ENCODE measurements at regions not wholly inside any gene's neighbourhood (a gene's known extent, or its start where the extent isn't known, plus 50 kb on each side); places are given as distances from the start of the nearest gene placed in this dataset.

DNA sequence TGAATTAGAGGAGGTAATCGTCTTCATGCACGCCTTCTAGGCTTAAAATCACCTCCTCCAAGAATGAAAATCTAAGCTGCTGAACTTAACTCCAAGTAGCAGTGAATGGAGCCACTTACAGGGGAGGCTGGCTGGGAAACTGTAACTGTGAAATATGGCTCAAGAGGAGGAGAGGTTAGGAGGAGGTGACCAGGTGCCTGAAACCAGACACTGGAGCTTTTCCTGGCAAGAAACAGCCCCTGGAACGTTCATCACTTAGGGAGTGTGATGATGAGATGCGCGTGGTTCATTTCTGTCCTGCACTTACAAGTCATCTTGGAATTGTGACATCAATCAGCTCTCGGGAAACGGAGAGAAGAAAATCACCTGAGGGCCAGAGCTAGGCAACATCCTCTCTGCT is 62.3 kb upstream of the TMEM132C start (continued):
- TF ChIP-seq, protein P1, sequence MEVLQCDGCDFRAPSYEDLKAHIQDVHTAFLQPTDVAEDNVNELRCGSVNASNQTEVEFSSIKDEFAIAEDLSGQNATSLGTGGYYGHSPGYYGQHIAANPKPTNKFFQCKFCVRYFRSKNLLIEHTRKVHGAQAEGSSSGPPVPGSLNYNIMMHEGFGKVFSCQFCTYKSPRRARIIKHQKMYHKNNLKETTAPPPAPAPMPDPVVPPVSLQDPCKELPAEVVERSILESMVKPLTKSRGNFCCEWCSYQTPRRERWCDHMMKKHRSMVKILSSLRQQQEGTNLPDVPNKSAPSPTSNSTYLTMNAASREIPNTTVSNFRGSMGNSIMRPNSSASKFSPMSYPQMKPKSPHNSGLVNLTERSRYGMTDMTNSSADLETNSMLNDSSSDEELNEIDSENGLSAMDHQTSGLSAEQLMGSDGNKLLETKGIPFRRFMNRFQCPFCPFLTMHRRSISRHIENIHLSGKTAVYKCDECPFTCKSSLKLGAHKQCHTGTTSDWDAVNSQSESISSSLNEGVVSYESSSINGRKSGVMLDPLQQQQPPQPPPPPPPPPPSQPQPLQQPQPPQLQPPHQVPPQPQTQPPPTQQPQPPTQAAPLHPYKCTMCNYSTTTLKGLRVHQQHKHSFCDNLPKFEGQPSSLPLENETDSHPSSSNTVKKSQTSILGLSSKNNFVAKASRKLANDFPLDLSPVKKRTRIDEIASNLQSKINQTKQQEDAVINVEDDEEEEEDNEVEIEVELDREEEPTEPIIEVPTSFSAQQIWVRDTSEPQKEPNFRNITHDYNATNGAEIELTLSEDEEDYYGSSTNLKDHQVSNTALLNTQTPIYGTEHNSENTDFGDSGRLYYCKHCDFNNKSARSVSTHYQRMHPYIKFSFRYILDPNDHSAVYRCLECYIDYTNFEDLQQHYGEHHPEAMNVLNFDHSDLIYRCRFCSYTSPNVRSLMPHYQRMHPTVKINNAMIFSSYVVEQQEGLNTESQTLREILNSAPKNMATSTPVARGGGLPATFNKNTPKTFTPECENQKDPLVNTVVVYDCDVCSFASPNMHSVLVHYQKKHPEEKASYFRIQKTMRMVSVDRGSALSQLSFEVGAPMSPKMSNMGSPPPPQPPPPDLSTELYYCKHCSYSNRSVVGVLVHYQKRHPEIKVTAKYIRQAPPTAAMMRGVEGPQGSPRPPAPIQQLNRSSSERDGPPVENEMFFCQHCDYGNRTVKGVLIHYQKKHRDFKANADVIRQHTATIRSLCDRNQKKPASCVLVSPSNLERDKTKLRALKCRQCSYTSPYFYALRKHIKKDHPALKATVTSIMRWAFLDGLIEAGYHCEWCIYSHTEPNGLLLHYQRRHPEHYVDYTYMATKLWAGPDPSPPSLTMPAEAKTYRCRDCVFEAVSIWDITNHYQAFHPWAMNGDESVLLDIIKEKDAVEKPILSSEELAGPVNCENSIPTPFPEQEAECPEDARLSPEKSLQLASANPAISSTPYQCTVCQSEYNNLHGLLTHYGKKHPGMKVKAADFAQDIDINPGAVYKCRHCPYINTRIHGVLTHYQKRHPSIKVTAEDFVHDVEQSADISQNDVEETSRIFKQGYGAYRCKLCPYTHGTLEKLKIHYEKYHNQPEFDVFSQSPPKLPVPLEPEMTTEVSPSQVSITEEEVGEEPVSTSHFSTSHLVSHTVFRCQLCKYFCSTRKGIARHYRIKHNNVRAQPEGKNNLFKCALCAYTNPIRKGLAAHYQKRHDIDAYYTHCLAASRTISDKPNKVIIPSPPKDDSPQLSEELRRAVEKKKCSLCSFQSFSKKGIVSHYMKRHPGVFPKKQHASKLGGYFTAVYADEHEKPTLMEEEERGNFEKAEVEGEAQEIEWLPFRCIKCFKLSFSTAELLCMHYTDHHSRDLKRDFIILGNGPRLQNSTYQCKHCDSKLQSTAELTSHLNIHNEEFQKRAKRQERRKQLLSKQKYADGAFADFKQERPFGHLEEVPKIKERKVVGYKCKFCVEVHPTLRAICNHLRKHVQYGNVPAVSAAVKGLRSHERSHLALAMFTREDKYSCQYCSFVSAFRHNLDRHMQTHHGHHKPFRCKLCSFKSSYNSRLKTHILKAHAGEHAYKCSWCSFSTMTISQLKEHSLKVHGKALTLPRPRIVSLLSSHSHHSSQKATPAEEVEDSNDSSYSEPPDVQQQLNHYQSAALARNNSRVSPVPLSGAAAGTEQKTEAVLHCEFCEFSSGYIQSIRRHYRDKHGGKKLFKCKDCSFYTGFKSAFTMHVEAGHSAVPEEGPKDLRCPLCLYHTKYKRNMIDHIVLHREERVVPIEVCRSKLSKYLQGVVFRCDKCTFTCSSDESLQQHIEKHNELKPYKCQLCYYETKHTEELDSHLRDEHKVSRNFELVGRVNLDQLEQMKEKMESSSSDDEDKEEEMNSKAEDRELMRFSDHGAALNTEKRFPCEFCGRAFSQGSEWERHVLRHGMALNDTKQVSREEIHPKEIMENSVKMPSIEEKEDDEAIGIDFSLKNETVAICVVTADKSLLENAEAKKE (CRISPR knock-in tag; IDR thresholded peaks at IDR 0.05), result no peak
- TF ChIP-seq, protein P2, sequence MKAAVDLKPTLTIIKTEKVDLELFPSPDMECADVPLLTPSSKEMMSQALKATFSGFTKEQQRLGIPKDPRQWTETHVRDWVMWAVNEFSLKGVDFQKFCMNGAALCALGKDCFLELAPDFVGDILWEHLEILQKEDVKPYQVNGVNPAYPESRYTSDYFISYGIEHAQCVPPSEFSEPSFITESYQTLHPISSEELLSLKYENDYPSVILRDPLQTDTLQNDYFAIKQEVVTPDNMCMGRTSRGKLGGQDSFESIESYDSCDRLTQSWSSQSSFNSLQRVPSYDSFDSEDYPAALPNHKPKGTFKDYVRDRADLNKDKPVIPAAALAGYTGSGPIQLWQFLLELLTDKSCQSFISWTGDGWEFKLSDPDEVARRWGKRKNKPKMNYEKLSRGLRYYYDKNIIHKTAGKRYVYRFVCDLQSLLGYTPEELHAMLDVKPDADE (IDR thresholded peaks at IDR 0.05), result no peak
- TF ChIP-seq NANOG (IDR thresholded peaks at IDR 0.05; ENCODE audit: borderline replicate concordance), result no peak
- no peak for TF ChIP-seq JUNB (IDR thresholded peaks at IDR 0.05; ENCODE audit: unreplicated experiment)
- no peak for TF ChIP-seq EZH2phosphoT487 (IDR thresholded peaks at IDR 0.05; ENCODE audit: unreplicated experiment)
- TF ChIP-seq POLR2AphosphoS5 (IDR thresholded peaks at IDR 0.05; ENCODE audit: low read depth), result no peak
- no peak for TF ChIP-seq STAT1 (IDR thresholded peaks at IDR 0.05; ENCODE audit: unreplicated experiment)
- TF ChIP-seq, protein P3, sequence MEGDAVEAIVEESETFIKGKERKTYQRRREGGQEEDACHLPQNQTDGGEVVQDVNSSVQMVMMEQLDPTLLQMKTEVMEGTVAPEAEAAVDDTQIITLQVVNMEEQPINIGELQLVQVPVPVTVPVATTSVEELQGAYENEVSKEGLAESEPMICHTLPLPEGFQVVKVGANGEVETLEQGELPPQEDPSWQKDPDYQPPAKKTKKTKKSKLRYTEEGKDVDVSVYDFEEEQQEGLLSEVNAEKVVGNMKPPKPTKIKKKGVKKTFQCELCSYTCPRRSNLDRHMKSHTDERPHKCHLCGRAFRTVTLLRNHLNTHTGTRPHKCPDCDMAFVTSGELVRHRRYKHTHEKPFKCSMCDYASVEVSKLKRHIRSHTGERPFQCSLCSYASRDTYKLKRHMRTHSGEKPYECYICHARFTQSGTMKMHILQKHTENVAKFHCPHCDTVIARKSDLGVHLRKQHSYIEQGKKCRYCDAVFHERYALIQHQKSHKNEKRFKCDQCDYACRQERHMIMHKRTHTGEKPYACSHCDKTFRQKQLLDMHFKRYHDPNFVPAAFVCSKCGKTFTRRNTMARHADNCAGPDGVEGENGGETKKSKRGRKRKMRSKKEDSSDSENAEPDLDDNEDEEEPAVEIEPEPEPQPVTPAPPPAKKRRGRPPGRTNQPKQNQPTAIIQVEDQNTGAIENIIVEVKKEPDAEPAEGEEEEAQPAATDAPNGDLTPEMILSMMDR (conservative IDR thresholded peaks at IDR 0.05; ENCODE audit: low read depth in 2 of 2), result no peak
- TF ChIP-seq EZH2 (IDR thresholded peaks at IDR 0.05; ENCODE audit: low read depth, unreplicated experiment), result no peak
